Retinal pigment epithelial cell (primary cell): ENCODE measurements at regions not wholly inside any gene's neighbourhood (a gene's known extent, or its start where the extent isn't known, plus 50 kb on each side); places are given as distances from the start of the nearest gene placed in this dataset.

ENCODE experiments used
- DNase-seq: peaks from one replicate; pipeline ENCODE4 v3.0.0-alpha.2; 2010; ENCODE audit warnings: low read depth
- H3K4me3 ChIP-seq: 2 replicates; pipeline ENCODE4 v1.5.1; 2011; ENCODE audit warnings: mild to moderate bottlenecking, low read length, control low read depth, moderate library complexity
- TF ChIP-seq, protein P1 (sequence below): conservative IDR thresholded peaks from 2 replicates; pipeline ENCODE4 v1.5.1; 2011; ENCODE audit warnings: low read depth, low read length, control low read depth, inconsistent platforms

- DNase-seq, result no peak
- H3K4me3 ChIP-seq, result no peak overlapping the region
- TF ChIP-seq, protein P1, sequence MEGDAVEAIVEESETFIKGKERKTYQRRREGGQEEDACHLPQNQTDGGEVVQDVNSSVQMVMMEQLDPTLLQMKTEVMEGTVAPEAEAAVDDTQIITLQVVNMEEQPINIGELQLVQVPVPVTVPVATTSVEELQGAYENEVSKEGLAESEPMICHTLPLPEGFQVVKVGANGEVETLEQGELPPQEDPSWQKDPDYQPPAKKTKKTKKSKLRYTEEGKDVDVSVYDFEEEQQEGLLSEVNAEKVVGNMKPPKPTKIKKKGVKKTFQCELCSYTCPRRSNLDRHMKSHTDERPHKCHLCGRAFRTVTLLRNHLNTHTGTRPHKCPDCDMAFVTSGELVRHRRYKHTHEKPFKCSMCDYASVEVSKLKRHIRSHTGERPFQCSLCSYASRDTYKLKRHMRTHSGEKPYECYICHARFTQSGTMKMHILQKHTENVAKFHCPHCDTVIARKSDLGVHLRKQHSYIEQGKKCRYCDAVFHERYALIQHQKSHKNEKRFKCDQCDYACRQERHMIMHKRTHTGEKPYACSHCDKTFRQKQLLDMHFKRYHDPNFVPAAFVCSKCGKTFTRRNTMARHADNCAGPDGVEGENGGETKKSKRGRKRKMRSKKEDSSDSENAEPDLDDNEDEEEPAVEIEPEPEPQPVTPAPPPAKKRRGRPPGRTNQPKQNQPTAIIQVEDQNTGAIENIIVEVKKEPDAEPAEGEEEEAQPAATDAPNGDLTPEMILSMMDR, result no peak
Measured at GRCh38 chr12:74914378-74914777, 295.3 kb downstream of the KCNC2 start.

DNA sequence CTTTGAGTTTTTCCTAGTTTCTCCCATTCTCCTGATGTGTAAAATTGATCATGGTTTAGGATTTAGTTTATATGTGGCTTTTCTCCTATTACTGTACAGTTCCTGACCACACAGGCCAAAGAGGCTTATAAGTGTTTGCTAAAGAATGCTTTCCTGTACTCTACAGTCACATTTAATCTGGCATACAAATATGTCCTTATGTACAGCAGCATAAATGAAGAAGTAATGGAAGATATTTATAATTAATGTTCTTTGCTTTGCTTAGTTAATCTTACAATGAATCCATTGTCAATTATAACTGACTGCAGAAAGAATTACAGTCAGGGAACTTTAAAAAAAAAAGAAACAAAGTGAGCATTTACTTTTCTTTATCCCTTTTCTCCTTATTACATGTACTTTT lies 293.9 kb downstream of the KCNC2 start:
- H3K4me3 ChIP-seq, result no peak overlapping the region
- TF ChIP-seq, protein P1, result no peak
- DNase-seq, result peak; percentile 26

DNA sequence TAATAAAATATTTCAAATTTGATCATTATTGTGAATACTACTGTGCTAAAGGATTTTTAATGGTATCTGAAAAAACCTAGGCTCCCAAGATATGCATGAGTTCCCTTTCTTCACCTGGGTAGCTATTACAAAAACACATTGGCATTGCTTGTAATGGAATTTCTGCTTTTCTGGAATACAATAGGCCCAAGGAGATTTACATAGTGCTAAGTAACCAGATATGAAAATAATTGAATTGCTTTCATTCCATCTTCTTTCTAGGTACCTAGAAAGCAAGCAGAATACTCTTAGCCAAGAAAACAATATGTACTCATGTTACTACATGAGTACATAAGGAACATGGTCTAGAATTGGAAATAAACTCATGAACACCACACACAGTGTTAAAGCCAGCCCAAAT lies 291.9 kb downstream of the KCNC2 start:
- H3K4me3 ChIP-seq, result no peak overlapping the region
- no peak for DNase-seq
- TF ChIP-seq, protein P1, result no peak

- TF ChIP-seq, protein P1, result no peak
- no peak overlapping the region for H3K4me3 ChIP-seq
- DNase-seq, result no peak
Measured at GRCh38 chr12:74918291-74918690, 291.3 kb downstream of the KCNC2 start.

DNA sequence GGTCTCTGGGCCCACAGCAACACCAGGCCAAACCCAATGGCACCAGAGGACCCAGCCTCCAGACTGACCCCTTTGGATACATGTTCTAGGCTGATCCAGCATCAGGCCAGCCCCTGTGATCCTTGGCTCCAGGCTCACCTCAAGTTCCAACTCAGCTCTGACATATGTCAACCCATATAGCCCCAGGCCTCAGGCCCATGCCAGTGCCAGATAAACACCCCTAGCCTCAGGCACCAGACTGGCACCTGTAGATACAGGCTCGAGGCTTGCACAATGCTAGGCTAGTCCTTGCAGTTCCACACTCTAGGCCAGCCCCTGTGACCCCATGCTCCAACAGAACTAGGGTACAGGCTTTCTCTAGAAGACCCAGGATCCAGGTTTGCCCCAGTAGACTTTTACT lies 287.5 kb downstream of the KCNC2 start:
- TF ChIP-seq, protein P1, result no peak
- no peak for DNase-seq
- no peak overlapping the region for H3K4me3 ChIP-seq

DNA sequence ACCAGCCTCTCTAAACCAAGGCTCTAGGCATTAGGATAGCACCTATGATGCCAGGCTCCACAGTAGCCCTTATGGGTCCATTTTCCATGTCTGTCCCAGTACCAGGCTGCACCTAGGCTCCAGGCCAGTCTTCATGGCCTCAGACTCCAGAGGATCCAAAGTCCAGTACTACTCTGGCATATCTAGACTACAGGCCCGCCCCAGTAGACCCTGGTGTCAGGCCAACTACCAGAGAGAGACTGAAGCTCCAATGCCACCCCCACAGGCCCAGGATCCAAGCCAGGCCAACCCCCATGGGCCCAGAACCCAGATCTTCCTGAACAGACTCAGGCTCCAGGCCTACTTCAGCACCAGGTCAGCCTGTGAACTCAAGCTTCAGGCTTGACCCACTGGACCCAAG lies 287.0 kb downstream of the KCNC2 start:
- no peak for DNase-seq
- H3K4me3 ChIP-seq, result no peak overlapping the region
- TF ChIP-seq, protein P1, result no peak

DNA sequence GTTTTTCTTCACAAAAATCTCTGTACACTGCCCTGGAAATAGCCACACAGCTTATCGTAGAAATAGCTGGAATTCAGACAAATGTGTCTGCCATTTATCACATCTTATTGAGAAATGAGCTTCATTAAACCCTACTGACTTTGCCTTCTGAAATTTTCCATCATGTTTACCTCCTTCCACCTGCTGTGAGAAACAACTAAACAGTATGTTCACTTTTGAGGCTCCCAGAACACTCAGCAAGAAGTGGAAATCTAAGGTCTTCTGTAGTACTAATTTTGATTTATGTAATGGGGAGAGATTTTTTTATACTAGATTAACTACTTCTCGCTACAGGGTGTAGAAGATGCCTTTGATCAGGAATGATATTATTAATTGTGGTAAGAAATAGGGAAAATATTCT lies 268.0 kb downstream of the KCNC2 start:
- TF ChIP-seq, protein P1, result no peak
- H3K4me3 ChIP-seq, result no peak overlapping the region
- no peak for DNase-seq
